Naive B cell (primary cell): ENCODE measurements at regions not wholly inside any gene's neighbourhood (a gene's known extent, or its start where the extent isn't known, plus 50 kb on each side); places are given as distances from the start of the nearest gene placed in this dataset.
"Not testable (repeated sequence)": the region's sequence is repeated elsewhere in the genome, so short reads cannot be mapped to it uniquely, and the experiment has no call there.

Experiments
- ATAC-seq, 2 donors: fragments of 150-1000 bp; cut with Tn5 transposase; 2 replicates each; pipeline ENCODE4 v1.10.0; 2021; ENCODE audit warnings: low read depth in 2 of 2, mild to moderate bottlenecking in 2 of 2, moderate library complexity in 2 of 2
- DNase-seq: peaks from one replicate; pipeline ENCODE4 v3.0.0; 2022
- H3K27ac Mint-ChIP-seq, 6 donors: one replicate each; pipeline ENCODE4 v1.8.0; 2020 to 2022; ENCODE audit warnings: mild to moderate bottlenecking in 6 of 6, mixed read lengths in 6 of 6, moderate library complexity in 5 of 6, inconsistent platforms in 2 of 6
- H3K27me3 Mint-ChIP-seq, 3 donors: one replicate each; pipeline ENCODE4 v1.8.0; 2021 to 2022; ENCODE audit warnings: mixed read lengths in 3 of 3, mild to moderate bottlenecking in 1 of 3
- H3K36me3 Mint-ChIP-seq, 2 donors: one replicate each; pipeline ENCODE4 v1.8.0; 2020 to 2022; ENCODE audit warnings: mixed read lengths in 2 of 2, inconsistent platforms in 1 of 2, mild to moderate bottlenecking in 1 of 2
- H3K4me1 Mint-ChIP-seq, 3 donors: one replicate each; pipeline ENCODE4 v1.8.0; 2020 to 2022; ENCODE audit warnings: mixed read lengths in 3 of 3, inconsistent platforms in 1 of 3, mild to moderate bottlenecking in 1 of 3, moderate library complexity in 1 of 3
- H3K4me3 Mint-ChIP-seq, 8 donors: one replicate each; pipeline ENCODE4 v1.8.0; 2020 to 2022; ENCODE audit warnings: mild to moderate bottlenecking in 8 of 8, mixed read lengths in 8 of 8, moderate library complexity in 8 of 8, inconsistent platforms in 2 of 8
- H3K9me3 Mint-ChIP-seq, 7 donors: one replicate each; pipeline ENCODE4 v1.8.0; 2020 to 2022; ENCODE audit warnings: mixed read lengths in 7 of 7, mild to moderate bottlenecking in 5 of 7, inconsistent platforms in 2 of 7, moderate library complexity in 1 of 7

DNA sequence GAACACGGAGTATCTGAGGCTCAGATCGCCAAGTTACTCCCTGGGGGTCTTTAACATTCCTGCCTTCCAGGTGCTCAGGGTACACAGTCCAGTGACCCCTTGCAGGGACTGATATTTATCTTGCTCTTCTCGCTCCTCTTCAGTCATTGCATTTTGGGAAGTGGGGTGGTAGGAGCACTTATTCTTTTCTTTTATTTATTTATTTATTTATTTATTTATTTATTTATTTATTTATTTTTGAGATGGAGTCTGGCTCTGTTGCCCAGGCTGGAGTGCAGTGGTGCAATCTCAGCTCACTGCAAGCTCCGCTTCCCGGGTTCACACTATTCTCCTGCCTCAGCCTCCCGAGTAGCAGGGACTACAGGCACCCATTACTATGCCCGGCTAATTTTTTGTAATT is 55.0 kb upstream of the EPHB1 start:
- DNase-seq, ATAC-seq, H3K27me3 Mint-ChIP-seq, H3K36me3 Mint-ChIP-seq, H3K4me3 Mint-ChIP-seq, H3K4me1 Mint-ChIP-seq, H3K27ac Mint-ChIP-seq, H3K9me3 Mint-ChIP-seq: not testable (repeated sequence)

DNA sequence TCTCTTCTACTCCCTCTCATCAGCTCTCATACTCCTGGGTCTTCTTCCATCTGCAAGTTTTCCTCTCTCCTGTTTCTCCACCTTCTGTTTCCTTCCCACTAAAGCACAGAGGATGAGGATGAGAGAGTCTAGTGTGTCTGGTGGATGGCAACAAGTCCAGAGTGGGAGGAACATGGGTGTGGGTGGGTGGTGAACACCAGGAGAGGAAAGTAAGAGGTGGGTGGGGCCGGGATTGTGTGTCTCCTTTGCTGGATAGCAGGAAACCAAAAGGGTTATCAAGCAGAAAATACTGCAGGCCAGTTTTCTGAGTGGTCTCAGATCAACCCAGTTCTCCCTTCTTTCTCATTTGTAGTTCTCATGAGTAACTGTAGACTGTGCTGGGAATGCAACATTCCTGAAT is 52.9 kb upstream of the EPHB1 start:
- no peak for DNase-seq
- no peak overlapping the region for H3K4me3 Mint-ChIP-seq
- ATAC-seq, result no peak
- no peaks in the 10 kb centered on the region for H3K4me1 Mint-ChIP-seq
- peaks cover 0 to 4% (median 0%) of the 10 kb centered on the region in 3 donors for H3K27me3 Mint-ChIP-seq
- no peaks in the 10 kb centered on the region for H3K36me3 Mint-ChIP-seq
- H3K27ac Mint-ChIP-seq, result no peak overlapping the region
- H3K9me3 Mint-ChIP-seq, result peaks cover 0 to 6% (median 0%) of the 10 kb centered on the region in 7 donors

GRCh38 chr3:134743006-134743405 is 52.1 kb upstream of the EPHB1 start:
- no peak for DNase-seq
- H3K27ac Mint-ChIP-seq, result no peak overlapping the region
- H3K4me3 Mint-ChIP-seq, result peak overlapping the region in 1 of 8 donors; percentile 17
- ATAC-seq, result no peak
- H3K36me3 Mint-ChIP-seq, result no peaks in the 10 kb centered on the region
- no peaks in the 10 kb centered on the region for H3K27me3 Mint-ChIP-seq
- peaks cover 0 to 6% (median 0%) of the 10 kb centered on the region in 7 donors for H3K9me3 Mint-ChIP-seq
- no peaks in the 10 kb centered on the region for H3K4me1 Mint-ChIP-seq
